Dedifferentiated amniotic fluid mesenchymal stem cell (primary cell): ENCODE measurements at regions not wholly inside any gene's neighbourhood (a gene's known extent, or its start where the extent isn't known, plus 50 kb on each side); places are given as distances from the start of the nearest gene placed in this dataset.
A peak's percentile ranks its signal among the peaks of the same experiment; 100 is the strongest.

Source experiments
- DNase-seq: peaks from one replicate; pipeline ENCODE4 v3.0.0-alpha.2; 2016; ENCODE audit errors: extremely low spot score

DNA sequence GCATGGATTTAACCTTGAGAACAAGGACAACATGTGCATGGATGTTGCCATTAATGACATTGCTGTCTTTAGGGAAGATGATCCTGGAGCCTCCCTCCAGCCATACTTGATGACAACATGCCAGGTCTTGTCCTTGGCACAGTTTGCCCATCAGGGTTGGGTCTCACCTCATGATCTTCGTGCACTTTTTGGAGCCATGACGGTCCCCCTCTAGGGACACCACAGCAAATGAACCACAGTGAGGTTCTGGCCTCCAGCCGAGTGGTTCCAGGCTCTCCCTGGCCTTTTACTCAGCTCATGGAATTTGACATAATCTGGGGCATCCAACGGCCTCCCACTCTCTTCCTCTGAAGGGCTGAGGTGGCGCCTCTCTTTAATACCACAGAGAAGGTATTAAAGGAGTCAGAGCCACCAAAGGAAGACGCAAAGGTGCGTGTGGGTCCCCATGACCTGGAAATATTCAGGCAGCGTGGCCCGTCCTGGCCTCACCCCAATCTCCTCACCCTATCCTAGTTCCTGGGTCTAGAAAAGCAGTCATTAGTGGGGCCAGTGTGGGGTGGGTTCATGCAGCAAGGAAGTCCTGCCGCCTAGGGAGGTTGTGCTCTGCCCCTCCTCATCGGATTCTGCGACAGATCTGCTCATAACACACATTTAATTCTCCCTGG is 184.8 kb downstream of the CXCL12 start:
- DNase-seq: no peak

GRCh38 chr10:44199267-44199666 is 185.6 kb downstream of the CXCL12 start:
- DNase-seq: no peak

DNA sequence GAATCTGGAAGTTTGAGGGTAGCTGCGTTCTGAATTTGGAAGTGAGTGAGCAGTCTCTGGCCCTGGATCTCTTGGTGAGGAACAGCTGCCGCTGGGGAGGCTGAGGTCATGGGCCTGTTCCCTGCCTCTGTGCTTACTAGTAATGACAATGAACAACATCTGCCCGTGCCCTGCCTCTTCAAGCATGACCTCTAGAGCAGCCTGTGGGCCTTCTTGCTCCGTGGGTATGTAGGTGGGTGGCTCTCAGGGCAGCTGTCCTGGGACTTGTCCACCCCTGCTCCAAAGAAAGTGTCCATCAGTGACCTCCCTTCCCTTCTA is 186.2 kb downstream of the CXCL12 start:
- DNase-seq: no peak

DNA sequence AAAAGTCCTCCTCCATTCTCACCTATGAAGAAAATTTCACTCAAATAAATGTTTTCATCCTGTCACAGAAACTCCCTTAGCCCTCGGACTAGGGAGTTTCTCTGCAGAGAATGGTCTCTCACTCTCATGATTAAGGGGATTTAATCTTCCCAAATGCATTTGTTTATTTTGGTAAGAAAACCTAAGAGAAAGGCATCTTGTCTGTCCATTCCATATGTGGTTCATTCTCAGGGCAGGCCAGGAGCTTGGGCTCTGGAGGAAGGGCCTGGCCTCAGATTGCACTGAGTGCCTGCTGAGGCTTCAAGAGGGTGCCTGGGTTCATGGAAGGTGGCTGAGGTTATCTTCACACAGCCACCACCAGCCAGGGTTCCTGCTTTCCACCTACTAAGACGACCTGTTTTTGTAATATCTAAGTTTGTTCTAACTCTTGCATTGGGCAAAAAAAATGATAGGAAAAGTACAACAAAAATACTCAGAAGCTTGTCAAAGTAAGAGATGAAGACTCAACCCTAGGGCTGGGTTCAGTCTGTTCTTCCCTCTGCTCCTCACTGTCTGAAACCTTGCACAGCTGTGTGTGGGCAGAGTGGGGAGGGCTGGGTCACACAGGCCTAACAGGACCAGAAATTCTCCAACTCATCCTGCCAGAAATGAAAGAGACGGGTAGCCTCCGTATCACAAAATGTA is 186.7 kb downstream of the CXCL12 start:
- peak; percentile 62 for DNase-seq

- no peak for DNase-seq
Measured at GRCh38 chr10:44197646-44198045, 187.3 kb downstream of the CXCL12 start.

DNA sequence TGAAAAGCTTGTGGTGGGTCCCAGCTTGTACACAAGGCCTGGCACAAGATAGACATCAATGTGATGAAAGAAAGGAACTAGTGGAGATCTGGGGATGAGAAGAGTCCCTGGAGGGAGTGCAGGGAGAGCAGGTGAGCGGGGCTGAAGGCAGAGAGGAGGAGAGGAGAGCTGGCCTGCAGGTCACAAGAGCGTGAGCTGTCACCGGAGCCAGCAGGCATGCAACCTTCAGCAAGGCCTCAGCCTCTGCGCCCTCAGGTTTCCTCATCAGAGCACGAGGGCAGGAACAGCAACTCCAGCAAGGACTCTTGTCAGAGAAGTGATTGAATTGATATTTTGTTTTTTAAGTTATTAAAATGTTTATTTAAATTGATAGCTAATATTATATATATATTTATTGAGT is 188.6 kb downstream of the CXCL12 start:
- DNase-seq: no peak

DNA sequence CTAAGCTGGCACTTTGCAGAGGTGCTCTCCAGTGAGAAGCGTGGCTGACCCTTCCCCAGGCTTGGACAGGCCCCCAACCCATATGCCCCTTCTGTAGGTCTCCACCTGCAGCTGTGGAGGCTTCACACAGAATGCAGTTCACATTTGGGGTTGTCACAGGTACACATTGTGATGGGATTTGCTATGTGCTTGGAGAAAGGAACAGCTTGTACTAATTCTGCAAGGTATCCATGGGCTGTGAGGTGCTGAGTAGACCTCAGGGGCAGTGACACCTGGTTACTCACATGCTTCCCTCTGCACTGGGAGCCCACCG is 188.9 kb downstream of the CXCL12 start:
- DNase-seq: no peak

GRCh38 chr10:44195112-44196007 is 189.5 kb downstream of the CXCL12 start:
- peak; percentile 89 for DNase-seq

- no peak for DNase-seq
Measured at GRCh38 chr10:44194435-44194834, 190.5 kb downstream of the CXCL12 start.

DNA sequence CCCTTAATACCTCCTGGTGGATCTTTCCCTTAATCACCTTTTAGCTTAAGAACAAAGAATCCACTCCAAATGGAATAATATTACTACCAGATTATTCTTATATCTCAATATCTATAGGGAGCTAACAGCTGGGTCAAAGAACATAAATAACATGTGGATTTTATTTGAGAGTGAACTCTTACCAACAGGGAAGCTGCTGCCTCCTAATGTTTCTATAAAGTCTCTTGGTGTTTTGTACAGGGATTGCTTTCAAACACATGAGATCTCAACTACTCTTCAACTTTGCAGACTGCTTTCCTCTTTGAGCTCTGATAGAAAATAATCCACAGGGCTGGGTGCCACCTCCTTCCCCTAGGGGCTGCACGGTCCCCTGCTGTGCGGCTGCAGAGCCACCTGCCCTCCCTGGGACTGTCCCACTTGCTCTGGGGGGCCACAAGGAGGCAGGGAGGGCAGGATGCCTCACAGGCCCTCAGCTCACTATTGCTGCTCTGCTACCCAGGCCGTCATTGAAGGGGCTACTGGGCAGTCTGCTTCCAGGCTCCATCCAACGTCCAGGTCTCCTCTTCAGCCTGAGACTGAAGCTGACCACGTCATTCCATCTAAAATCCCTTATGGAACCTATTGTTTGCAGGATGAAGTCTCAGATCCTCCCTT is 191.2 kb downstream of the CXCL12 start:
- no peak for DNase-seq

DNA sequence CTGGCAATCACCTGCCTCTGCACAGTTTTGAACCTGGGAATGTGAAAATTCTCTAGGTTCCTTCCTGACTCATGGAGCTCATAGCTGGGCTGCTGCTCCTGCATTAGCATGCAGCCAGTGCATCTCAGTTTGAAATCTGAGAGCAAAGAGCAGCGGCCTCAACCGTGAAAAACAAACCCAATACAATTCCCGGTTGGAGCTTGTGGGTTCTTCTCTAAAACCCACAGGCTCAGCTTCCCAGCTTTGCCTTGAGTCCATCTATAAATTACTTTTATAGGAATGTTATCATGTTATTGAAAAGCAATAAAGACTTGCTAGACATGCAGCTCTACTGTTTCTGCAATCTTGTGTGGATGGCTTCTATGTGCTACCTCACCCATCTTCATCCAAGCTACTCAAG is 191.7 kb downstream of the CXCL12 start:
- no peak for DNase-seq

- DNase-seq: no peak
Measured at GRCh38 chr10:44192435-44192834, 192.5 kb downstream of the CXCL12 start.

- DNase-seq: no peak
Measured at GRCh38 chr10:44190541-44190940, 194.4 kb downstream of the CXCL12 start.

GRCh38 chr10:44186821-44187220 is 198.1 kb downstream of the CXCL12 start:
- DNase-seq: no peak

DNA sequence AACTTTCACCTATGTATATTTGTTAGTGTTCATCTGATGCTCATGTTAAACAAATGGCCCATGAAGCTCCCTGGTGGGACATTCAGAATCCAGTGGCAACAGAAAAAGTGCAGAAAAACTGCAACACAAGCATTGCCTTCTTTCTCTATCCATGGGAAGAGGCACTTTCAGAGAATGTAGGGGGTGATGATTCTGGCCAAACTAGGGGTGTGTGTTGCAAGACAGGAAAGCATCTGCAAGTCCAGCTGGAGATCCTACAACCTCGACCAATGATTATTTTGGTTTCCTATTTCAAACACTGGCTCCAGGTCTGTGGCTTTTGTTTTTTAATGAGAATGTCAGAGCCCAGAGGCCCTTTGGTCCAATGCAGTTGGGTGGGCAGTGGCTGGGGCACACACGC is 198.7 kb downstream of the CXCL12 start:
- no peak for DNase-seq

DNA sequence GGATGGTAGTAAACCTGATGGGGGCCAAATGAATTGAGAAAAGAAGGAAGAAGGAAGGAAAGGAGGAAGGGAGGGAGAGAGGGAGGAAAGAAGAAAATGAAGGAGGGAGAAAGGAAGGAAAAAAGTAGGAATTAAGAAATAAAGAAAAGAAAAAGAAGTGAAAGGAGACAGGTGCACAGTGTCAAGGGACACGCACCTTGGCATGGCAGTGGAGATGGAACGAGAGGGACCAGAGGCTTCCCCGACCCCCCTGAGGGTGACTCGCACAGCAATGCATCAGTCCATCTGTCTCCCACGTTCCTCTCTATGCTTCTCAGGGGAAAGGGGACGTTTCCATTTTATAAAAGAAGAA is 199.6 kb downstream of the CXCL12 start:
- DNase-seq: no peak

DNA sequence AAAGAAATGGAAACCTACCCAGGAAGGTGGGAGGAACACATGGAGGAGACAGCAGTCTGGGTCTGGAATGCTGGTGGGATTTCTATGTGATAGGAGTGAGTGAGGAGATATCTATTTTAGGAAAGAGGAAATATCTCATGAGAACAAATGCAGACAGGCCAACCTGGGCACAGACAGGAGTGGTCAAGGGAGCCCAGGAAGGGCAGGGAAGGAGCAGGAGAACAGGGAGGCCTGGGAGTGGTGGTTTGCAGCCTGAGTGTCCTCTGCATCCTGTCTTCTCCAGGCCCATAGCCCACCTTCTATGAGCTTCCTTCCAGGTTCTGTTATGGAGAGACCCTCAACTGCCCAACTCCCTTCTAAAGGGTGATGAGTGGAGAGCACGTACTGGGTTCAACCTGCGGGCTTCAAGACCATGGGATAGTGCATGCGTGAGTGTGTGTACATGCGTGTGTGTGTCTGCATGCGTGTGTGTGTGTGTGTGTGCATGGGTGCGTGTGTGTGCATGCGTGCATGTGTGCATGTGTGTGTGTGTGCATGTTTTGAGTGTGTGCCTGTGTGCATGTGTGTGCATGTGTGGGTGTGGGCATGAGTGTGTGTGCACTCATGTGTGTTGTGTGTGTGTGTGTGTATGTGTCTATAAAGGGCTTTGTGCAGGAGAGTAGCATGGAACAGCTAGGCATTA is 200.1 kb downstream of the CXCL12 start:
- DNase-seq: no peak

DNA sequence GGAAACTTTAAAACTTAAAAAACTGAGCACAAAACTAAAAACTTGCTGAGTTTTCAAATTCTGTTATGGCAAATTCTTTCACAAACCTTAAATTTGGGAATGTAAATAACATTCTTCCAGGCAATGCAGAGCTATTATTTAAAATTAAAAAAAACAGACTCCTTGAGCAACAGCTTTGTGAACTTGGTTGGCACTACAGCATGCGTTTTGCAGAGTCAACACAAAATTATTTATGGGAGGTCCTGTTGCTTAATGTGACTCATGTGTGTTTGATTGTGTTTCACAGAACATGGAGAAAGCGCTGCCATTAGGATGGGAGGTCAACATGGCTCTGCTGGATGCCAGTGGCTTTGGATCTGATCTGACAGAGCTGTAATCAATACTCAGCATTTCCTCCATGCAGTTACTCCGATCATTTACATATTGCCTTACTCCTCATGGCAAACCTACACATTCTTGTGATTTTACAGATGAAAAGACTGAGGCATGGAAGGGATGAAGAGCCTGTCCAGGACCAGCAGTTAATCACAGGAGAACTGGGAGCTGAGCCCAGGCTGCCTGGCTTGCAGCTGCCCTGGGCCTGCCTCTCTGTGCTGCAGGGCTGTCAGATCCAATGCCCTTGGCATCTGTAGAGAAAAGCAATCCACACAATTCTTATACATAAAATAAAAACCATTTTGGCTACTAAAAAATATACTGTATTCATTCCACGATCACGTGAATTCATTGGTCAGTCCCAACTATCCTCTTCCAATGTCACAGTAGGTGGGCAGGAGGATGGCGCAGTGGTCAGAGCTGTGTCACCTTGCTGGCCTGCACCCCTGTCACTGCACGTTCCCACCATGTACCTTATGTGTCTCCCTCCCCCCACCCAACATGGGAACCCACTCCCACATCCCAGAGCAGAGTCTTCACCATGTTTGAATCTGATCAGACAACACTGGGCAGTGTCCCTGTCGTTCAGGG is 200.9 kb downstream of the CXCL12 start:
- peak; percentile 51 for DNase-seq

GRCh38 chr10:44182909-44183308 is 202.0 kb downstream of the CXCL12 start:
- no peak for DNase-seq

GRCh38 chr10:44180321-44181168 is 204.4 kb downstream of the CXCL12 start:
- peak; percentile 75 for DNase-seq
